Esophagus muscularis mucosa (tissue), 4 donors: ENCODE measurements at regions not wholly inside any gene's neighbourhood (a gene's known extent, or its start where the extent isn't known, plus 50 kb on each side); places are given as distances from the start of the nearest gene placed in this dataset.

Experiments
- CTCF ChIP-seq, 3 experiments: fragments of 200-600 bp in 2 of 3; fragments of 450-650 bp in 1 of 3; sonication (generic) in 2 of 3; IDR thresholded peaks; one replicate each; pipeline ENCODE4 v1.5.1; 2017 to 2019; ENCODE audit warnings: antibody characterized with exemption in 3 of 3, mild to moderate bottlenecking in 2 of 3, moderate library complexity in 1 of 3
- EP300 ChIP-seq: sonication (generic); formaldehyde crosslinking; IDR thresholded peaks from one replicate; pipeline ENCODE4 v1.6.1; 2017; ENCODE audit warnings: antibody characterized with exemption
- POLR2A ChIP-seq: fragments of 450-650 bp; IDR thresholded peaks from one replicate; pipeline ENCODE4 v1.6.1; 2017; ENCODE audit warnings: antibody characterized with exemption, moderate library complexity, mild to moderate bottlenecking, low read depth
- POLR2AphosphoS5 ChIP-seq, 2 donors: sonication (generic); formaldehyde crosslinking; IDR thresholded peaks; one replicate each; pipeline ENCODE4 v1.6.1; 2017; ENCODE audit warnings: antibody characterized with exemption in 2 of 2

DNA sequence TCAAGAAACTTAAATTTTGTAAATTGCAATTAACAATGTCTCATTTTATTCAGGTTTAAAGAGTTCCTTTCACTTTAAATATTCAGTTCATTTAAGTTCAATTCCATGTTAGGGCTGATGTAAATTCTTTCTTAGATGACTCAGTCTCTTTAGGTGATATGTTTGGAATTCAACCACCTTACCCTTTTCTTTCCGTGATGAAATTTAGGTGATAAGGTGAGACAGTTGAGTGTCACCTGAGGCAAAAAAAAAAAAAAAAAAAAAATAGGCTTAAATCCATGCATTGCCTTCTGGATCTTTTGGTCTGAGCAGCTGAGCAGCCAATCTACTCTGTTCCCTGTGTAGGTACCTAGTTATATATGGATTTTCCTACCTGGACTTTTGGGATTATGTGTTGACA is 299.5 kb downstream of the DAD1 start:
- TF ChIP-seq EP300: no peak
- no peak for TF ChIP-seq CTCF (IDR thresholded peaks at IDR 0.05)
- TF ChIP-seq POLR2A: no peak
- no peak for TF ChIP-seq POLR2AphosphoS5 (IDR thresholded peaks at IDR 0.05)
